AG04450 (cell line): ENCODE measurements at regions not wholly inside any gene's neighbourhood (a gene's known extent, or its start where the extent isn't known, plus 50 kb on each side); places are given as distances from the start of the nearest gene placed in this dataset.

Source experiments
- CTCF ChIA-PET: fragments of 300-600, 350-600 bp; formaldehyde crosslinking; extraction: SDS; loops from one replicate; lab custom pipeline; 2022; ENCODE audit warnings: antibody characterized with exemption, inconsistent platforms; lab: Charles Lee
- POLR2A ChIA-PET: fragments of 350-600 bp; formaldehyde crosslinking; extraction: SDS; loops from one replicate; lab custom pipeline; 2021; ENCODE audit warnings: antibody characterized with exemption, inconsistent platforms; lab: Yijun Ruan, JAX
- DNase-seq: peaks from one replicate; pipeline ENCODE4 v3.0.0-alpha.2; 2011; ENCODE audit warnings: low read depth, low spot score
- H3K27ac ChIP-seq: one replicate; pipeline ENCODE4 v1.5.1; 2012; ENCODE audit warnings: low read depth, low read length, control low read depth
- H3K27me3 ChIP-seq: one replicate; pipeline ENCODE4 v1.6.0; 2012; ENCODE audit warnings: low read length; ENCODE audit not compliant: control insufficient read depth, insufficient read depth
- H3K4me3 ChIP-seq: 2 replicates; pipeline ENCODE4 v1.5.1; 2011; ENCODE audit warnings: mild to moderate bottlenecking, low read depth, low read length, control low read depth
- H3K9me3 ChIP-seq: 2 replicates; pipeline ENCODE4 v1.5.1; 2012; ENCODE audit warnings: low read length; ENCODE audit not compliant: control insufficient read depth, insufficient read depth
- TF ChIP-seq, protein P1 (sequence below): IDR thresholded peaks from 2 replicates; pipeline ENCODE4 v1.5.1; 2011; ENCODE audit warnings: low read depth, low read length, control low read depth, inconsistent platforms

DNA sequence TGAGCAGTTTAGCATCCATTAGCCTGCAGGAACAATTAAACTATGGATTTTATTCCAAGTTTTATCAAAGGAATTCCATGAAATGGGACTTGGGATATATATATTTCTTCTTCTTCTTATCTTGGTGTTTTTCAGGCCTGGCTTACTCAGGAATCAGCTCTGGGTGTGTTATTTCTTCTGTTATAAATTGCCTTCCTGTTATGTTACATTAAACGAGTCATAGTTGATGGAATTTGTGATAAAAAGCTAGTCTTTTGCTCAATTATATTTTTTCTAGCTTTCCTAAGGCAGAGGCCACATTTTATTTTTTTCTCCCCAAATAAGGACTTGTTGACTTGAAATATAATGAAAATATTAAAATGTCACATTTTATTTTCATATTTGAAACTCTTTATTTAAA lies 141.3 kb downstream of the EPC1 start:
- TF ChIP-seq, protein P1, sequence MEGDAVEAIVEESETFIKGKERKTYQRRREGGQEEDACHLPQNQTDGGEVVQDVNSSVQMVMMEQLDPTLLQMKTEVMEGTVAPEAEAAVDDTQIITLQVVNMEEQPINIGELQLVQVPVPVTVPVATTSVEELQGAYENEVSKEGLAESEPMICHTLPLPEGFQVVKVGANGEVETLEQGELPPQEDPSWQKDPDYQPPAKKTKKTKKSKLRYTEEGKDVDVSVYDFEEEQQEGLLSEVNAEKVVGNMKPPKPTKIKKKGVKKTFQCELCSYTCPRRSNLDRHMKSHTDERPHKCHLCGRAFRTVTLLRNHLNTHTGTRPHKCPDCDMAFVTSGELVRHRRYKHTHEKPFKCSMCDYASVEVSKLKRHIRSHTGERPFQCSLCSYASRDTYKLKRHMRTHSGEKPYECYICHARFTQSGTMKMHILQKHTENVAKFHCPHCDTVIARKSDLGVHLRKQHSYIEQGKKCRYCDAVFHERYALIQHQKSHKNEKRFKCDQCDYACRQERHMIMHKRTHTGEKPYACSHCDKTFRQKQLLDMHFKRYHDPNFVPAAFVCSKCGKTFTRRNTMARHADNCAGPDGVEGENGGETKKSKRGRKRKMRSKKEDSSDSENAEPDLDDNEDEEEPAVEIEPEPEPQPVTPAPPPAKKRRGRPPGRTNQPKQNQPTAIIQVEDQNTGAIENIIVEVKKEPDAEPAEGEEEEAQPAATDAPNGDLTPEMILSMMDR = no peak
- DNase-seq = no peak
- Histone ChIP-seq H3K27ac (no peak overlapping the region), H3K4me3 (no peak overlapping the region), H3K9me3 (no peaks in the 10 kb centered on the region), H3K27me3 (no peaks in the 10 kb centered on the region)
- ChIA-PET CTCF (interaction anchor here (0.6 to 2.1 kb wide), 2 partner anchors 15 to 165 kb away, joined by 8 to 13 read pairs; no protein-coding TSS in a partner anchor), POLR2A (interaction anchor here (0.6 kb wide), 1 partner anchor 23 kb away, joined by 3 read pairs; no protein-coding TSS in a partner anchor)

DNA sequence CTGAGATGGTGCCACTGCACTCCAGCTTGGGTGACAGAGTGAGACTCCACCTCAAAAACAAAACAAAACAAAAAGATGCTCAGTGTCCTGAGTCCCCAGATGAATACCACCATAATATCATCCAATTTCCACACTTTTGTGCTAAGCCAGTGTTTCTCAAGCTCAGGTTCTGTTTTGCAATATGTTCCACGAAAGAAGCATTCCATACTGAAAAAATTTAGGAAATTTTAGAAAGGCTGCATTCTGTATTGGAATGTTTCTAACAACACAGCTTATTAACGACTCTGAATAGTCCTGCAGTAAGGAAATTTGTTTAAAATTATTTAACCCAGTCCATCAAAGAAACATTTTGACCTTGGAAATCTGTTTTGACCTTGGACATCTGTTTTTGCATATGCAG lies 142.4 kb downstream of the EPC1 start:
- TF ChIP-seq, protein P1 = no peak
- DNase-seq = no peak
- Histone ChIP-seq H3K27ac (no peak overlapping the region), H3K27me3 (no peaks in the 10 kb centered on the region), H3K4me3 (no peak overlapping the region), H3K9me3 (no peaks in the 10 kb centered on the region)
- CTCF ChIA-PET = interaction anchor here (2.1 kb wide), 1 partner anchor 14 kb away, joined by 13 read pairs; no protein-coding TSS in a partner anchor
- POLR2A ChIA-PET = interaction anchor here (0.6 kb wide), 1 partner anchor 19 kb away, joined by 3 read pairs; no protein-coding TSS in a partner anchor

DNA sequence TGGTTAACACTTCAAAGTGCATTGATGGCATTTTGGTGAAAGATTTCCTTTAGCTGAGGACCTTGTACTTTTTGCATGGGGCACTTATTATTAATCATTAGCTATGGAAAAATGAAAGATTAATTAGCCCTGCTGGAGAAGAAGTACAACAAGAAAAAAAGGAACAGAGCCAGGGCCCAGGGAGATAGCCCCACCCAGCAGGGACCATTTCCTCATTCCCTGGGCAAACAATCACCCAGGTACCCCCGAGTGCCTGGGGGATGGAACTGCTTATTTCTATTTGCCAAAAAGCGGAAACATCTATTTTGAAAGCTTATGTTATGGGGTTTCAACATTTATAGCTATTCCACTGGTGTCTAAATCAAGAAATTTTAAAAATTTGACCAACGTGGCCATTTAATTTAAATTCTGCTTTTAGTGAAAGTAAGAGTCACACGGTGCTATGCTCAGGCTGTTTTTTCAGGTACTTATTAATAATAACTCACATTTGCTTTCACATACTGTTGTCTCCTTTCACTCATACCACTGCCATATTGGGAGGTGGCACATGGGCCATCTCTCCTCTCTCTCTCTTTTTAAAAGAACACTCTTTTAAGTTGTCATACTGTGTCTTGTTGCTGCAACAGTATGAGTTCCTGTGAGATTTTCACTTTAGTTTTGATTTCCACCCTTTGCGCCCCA lies 143.6 kb upstream of the KIF5B start:
- Histone ChIP-seq H3K9me3 (no peaks in the 10 kb centered on the region), H3K4me3 (no peak overlapping the region), H3K27ac (no peak overlapping the region), H3K27me3 (no peaks in the 10 kb centered on the region)
- ChIA-PET POLR2A (no interaction called here), CTCF (interaction anchor here (0.8 to 2.3 kb wide), 3 partner anchors 9 to 27 kb away, joined by 3 to 10 read pairs (median 5); no protein-coding TSS in a partner anchor)
- TF ChIP-seq, protein P1 = no peak
- DNase-seq = no peak

DNA sequence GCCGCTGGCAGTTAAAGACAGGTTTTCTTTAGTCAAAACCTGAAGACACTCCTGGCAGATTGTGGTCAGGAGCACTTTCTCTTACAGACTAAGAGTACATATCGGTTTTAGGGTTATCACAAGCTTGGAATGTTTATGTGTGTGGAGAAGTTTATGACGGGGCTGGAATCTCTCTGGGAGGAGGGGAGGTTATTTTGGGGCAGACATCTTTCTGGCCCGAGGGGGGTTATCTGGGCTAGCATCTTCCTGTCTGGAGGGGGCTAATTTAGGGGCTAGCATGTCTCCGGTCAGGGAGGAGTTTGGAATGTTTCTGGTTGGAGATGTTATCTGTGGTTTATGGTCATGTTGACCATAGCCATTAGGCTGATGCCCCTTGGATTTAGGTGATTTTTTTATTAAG lies 141.2 kb upstream of the KIF5B start:
- POLR2A ChIA-PET = no interaction called here

More for the DNA sequence above, 141.2 kb upstream of the KIF5B start:
- TF ChIP-seq, protein P1 = no peak
- CTCF ChIA-PET = no interaction called here
- H3K4me3 ChIP-seq = no peak overlapping the region
- no peaks in the 10 kb centered on the region for H3K9me3 ChIP-seq
- H3K27ac ChIP-seq = no peak overlapping the region
- H3K27me3 ChIP-seq = no peaks in the 10 kb centered on the region
- DNase-seq = no peak
